Fibroblast of the conjunctiva (primary cell): ENCODE measurements at regions not wholly inside any gene's neighbourhood (a gene's known extent, or its start where the extent isn't known, plus 50 kb on each side); places are given as distances from the start of the nearest gene placed in this dataset.
"Not testable (repeated sequence)": the region's sequence is repeated elsewhere in the genome, so short reads cannot be mapped to it uniquely, and the experiment has no call there.

Source experiments
- DNase-seq: peaks from one replicate; pipeline ENCODE4 v3.0.0-alpha.2; 2010; ENCODE audit warnings: low read depth

DNA sequence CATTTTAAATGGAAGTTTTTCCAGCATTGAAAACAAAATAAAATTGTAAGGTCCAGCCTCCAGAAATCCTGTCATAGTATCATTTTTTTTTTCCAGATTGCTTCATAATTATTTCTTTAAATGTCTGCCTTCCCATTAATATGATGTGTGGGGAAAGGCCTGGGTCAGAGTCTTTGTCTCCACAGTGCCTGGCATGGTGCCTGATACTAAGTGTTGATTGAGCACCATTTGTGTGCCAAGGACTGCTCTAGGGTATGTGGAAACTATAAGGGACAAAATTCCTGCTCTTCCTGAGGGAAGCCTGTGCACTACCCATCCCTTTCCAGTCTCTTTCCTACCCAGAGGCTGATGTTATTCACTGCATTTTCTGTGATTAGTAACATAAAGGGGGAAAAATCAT lies 53.1 kb upstream of the BEND4 start:
- no peak for DNase-seq

DNA sequence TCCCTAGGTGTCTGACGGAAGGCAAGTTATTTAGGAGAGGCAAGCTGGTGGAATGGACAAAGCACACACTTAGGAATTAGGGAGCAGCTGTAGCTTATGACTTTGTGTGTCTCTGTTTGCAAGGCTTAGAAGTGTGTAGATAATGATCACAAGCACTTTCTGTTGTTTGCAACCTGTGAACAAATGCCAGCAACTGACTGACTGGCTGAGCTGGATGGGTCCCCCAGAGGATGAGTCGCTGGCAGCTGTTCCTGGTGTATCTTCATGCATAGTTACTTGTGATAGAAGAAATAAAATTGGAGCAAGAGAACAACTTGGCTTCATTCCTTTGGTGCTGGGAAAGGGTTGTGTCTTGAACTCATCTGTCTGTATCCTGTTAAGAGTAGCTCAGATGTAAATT lies 64.2 kb upstream of the BEND4 start:
- DNase-seq: no peak

- DNase-seq: no peak
Observed at GRCh38 chr4:42225286-42225685, 72.8 kb upstream of the BEND4 start.

- DNase-seq: no peak
Observed at GRCh38 chr4:42234817-42235216, 82.4 kb upstream of the BEND4 start.

DNA sequence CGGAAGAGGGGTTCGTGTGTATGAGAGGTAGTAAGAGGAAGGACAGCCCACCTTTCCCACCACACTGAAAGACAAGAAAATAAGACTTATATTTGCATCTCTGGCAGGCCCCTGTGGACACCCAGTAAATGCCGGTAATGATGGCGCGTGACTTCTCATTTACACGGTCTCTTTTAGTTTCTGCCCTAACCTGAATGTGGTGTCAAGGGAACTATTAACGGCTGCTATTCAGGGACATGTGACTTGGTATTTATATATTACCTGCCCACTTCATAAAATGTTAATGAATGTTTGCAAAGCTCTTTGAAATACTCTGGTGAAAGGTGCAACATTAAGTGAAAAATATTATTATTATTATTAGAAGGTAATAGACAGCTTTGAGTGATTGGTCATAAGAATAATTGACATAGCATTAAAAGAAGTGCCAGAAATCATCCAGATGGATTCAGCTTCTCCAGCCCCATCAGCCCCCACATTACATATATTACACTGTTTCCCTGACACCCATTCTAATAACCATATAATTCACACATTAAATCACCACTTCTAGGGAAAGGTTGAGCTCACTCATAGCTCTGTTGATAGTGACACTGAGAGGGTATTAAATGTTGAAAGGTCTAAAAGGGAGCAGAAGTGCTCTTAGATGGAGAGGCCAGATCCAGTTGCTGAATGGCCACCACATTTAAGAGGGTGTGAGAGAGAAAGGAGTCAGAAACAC lies 83.0 kb upstream of the BEND4 start:
- no peak for DNase-seq

- DNase-seq: no peak
Observed at GRCh38 chr4:42237010-42237409, 84.6 kb upstream of the BEND4 start.

DNA sequence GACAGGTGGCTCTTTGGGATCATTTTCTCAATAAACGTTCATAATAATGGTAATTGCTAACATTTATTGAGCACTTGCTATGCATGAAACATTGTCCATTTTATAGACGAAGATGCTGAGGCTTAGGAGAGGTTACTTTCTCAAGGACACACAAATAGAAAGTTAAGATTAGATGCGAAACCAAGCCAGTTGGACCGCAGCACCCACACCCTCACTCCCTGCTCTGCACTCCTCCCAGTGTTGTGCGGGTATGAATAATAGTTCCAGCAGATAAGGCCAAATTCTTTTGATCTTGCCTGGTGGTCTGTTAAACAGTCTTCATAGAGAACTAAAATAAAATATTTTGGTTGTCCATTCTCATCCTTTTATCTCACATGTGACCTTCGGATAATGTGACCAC lies 85.0 kb upstream of the BEND4 start:
- DNase-seq: no peak

GRCh38 chr4:42248972-42249371 lies 96.5 kb upstream of the BEND4 start:
- DNase-seq: no peak

DNA sequence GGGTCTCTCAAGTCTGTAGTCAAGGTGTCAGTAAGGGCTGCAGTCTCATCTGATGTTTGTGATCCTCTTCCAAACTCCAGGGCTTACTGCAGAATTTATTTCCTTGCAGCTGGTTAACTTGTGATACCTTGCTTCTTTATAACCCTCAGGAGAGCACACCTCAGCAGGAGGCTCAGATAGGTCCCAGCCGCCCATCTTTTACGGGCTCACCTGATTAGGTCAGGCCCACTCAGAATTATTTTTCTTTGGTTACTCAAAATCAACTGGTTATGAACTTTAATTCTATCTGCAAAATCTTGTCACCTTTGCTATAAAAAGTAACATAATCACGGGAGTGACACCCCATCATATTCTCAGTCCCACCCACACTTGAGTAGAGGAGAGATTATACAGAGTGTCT lies 99.9 kb upstream of the BEND4 start:
- DNase-seq: no peak

- not testable (repeated sequence) for DNase-seq
Observed at GRCh38 chr4:42257645-42258044, 105.2 kb upstream of the BEND4 start.

GRCh38 chr4:42262701-42263490 lies 110.4 kb upstream of the BEND4 start:
- no peak for DNase-seq

- no peak for DNase-seq
Observed at GRCh38 chr4:42265782-42266602, 113.5 kb upstream of the BEND4 start.

GRCh38 chr4:42267724-42268123 lies 115.3 kb upstream of the BEND4 start:
- no peak for DNase-seq

DNA sequence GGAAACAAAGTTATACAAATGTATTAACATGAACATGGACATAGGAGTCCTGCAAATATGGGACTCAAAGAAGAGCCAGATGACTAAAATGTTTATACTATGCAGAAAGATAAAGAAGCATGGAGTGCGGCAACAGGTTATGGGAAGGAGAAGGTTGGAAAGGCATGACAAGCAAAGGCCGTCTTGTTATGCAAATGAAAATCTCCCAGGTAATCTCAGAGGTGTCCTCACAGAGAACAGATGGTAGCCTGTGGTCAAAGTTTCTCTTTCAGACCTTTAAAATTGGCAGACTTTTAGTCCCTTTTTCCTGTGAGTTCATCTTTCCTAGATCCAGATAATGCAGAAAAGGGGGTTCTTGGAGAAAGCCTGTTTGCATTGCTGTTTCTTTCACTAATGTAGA lies 116.4 kb upstream of the BEND4 start:
- DNase-seq: no peak

DNA sequence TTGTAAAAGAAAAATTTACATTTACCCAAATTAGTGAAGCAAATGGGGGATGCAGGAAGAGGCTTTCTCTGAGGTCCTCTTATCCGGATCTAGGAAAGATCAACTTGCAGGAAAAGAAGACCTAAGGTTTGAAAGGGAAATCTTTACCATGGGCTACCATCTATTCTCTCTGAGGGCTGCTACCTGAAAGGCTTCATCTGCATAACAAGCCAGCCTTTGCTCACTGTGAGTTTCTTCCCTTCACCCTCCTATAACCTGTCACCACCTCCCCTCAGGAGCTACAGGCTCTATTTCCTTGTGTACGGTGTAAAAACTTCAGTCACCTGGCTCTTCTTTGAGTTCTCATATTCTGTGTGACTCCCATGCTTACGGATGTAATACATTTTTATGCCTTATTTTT lies 118.6 kb upstream of the BEND4 start:
- no peak for DNase-seq

DNA sequence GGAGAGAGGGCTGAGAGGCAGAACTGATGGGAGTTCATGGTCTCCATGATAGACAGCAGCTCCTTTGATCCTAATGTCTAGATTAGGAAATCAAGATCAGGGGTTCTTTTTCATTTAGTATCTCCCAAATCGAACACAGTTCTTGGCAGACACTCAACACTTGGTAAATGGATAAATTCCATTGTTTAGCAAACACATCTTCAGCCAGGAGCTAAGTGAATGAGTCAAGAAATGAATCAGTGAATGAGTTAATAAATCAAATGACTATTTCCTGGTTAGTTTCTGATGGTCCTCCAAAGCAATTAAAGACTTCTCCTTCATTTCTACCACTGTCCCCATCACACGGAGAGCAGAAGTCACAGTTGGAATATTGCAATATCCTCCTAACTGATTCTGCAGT lies 120.0 kb upstream of the SHISA3 start:
- no peak for DNase-seq

GRCh38 chr4:42278709-42279324 lies 118.5 kb upstream of the SHISA3 start:
- DNase-seq: no peak

DNA sequence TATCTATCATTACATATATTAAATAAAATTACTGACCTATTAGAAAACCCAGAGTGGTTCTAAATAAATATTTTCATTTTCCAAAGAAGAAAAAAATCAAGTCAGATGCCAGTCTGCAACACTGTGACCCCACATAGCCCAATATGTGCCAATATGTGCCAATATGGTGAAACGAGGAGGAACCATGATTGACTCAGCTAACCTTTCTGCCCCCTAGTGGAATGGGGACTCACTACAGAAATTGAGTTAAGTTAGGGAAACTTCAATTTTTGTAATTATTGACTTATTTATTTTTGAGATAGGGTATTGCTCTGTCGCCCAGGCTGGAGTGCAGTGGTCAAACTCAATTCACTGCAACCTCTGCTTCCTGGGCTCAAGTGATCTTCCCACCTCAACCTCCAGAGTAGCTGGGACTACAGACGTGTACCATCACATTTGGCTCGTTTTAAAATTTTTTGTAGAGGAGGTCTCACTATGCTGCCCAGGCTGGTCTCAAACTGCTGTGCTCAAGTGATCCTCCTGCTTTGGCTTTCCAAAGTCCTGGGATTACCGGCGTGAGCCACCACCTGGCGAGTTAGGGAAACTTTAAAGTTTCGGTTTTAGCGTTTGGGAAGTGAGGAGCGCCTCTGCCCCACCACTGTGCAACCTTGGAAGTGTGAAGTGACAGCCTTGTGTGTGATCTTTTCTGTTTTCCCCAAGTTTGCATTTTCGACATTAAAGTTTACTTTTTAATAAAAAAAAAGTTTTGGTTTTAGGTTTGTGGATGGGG lies 116.8 kb upstream of the SHISA3 start:
- no peak for DNase-seq

- no peak for DNase-seq
Observed at GRCh38 chr4:42281324-42282020, 115.8 kb upstream of the SHISA3 start.

- peak; percentile 34 for DNase-seq
Observed at GRCh38 chr4:42282081-42282901, 115.0 kb upstream of the SHISA3 start.
